DMS53 (cell line): ENCODE measurements at regions not wholly inside any gene's neighbourhood (a gene's known extent, or its start where the extent isn't known, plus 50 kb on each side); places are given as distances from the start of the nearest gene placed in this dataset.
"Not testable (repeated sequence)": the region's sequence is repeated elsewhere in the genome, so short reads cannot be mapped to it uniquely, and the experiment has no call there.

Experiments used
- DNase-seq: peaks from one replicate; lab custom pipeline; 2025; lab: John Stamatoyannopoulos, UW

GRCh38 chr14:38583471-38583870 lies 327.6 kb upstream of the CLEC14A start:
- DNase-seq: no peak

GRCh38 chr14:38578278-38578681 lies 322.4 kb upstream of the CLEC14A start:
- DNase-seq: no peak

- no peak for DNase-seq
Measured at GRCh38 chr14:38567703-38568102, 311.8 kb upstream of the CLEC14A start.

- no peak for DNase-seq
Measured at GRCh38 chr14:38561657-38562056, 305.8 kb upstream of the CLEC14A start.

GRCh38 chr14:38559711-38560110 lies 303.8 kb upstream of the CLEC14A start:
- no peak for DNase-seq

GRCh38 chr14:38557391-38557790 lies 301.5 kb upstream of the CLEC14A start:
- not testable (repeated sequence) for DNase-seq

- no peak for DNase-seq
Measured at GRCh38 chr14:38556252-38556651, 300.4 kb upstream of the CLEC14A start.

- no peak for DNase-seq
Measured at GRCh38 chr14:38554026-38554425, 298.1 kb upstream of the CLEC14A start.

GRCh38 chr14:38553586-38553985 lies 297.7 kb upstream of the CLEC14A start:
- no peak for DNase-seq

- no peak for DNase-seq
Measured at GRCh38 chr14:38549564-38549963, 293.7 kb upstream of the CLEC14A start.

- no peak for DNase-seq
Measured at GRCh38 chr14:38547961-38548490, 292.1 kb upstream of the CLEC14A start.

- DNase-seq: no peak
Measured at GRCh38 chr14:38546932-38547551, 291.1 kb upstream of the CLEC14A start.

- no peak for DNase-seq
Measured at GRCh38 chr14:38544776-38545175, 288.9 kb upstream of the CLEC14A start.

- not testable (repeated sequence) for DNase-seq
Measured at GRCh38 chr14:38543851-38544250, 288.0 kb upstream of the CLEC14A start.

GRCh38 chr14:38538053-38538452 lies 282.2 kb upstream of the CLEC14A start:
- not testable (repeated sequence) for DNase-seq

GRCh38 chr14:38536376-38537038 lies 280.6 kb upstream of the CLEC14A start:
- no peak for DNase-seq

- no peak for DNase-seq
Measured at GRCh38 chr14:38528582-38528981, 272.7 kb upstream of the CLEC14A start.

GRCh38 chr14:38527502-38527878 lies 271.6 kb upstream of the CLEC14A start:
- DNase-seq: no peak

GRCh38 chr14:38526826-38527501 lies 271.1 kb upstream of the CLEC14A start:
- DNase-seq: no peak

- DNase-seq: no peak
Measured at GRCh38 chr14:38524636-38525509, 269.0 kb upstream of the CLEC14A start.

- peak; percentile 38 for DNase-seq
Measured at GRCh38 chr14:38522724-38523123, 266.8 kb upstream of the CLEC14A start.

- DNase-seq: no peak
Measured at GRCh38 chr14:38521591-38521990, 265.7 kb upstream of the CLEC14A start.
